Parathyroid adenoma (tissue), 2 donors: ENCODE measurements at regions not wholly inside any gene's neighbourhood (a gene's known extent, or its start where the extent isn't known, plus 50 kb on each side); places are given as distances from the start of the nearest gene placed in this dataset.
"Not testable (repeated sequence)": the region's sequence is repeated elsewhere in the genome, so short reads cannot be mapped to it uniquely, and the experiment has no call there.

Experiments
- H2AFZ ChIP-seq: fragments of 300-600 bp; sonication (generic); one replicate; pipeline ENCODE4 v1.7.0; 2017; ENCODE audit warnings: antibody characterized with exemption, mild to moderate bottlenecking
- H3K27ac ChIP-seq: fragments of 300-600 bp; sonication (generic); one replicate; pipeline ENCODE4 v1.7.0; 2017
- H3K27me3 ChIP-seq: fragments of 300-600 bp; sonication (generic); one replicate; pipeline ENCODE4 v1.7.0; 2017; ENCODE audit warnings: low read length; ENCODE audit not compliant: control insufficient read depth, insufficient read depth
- H3K36me3 ChIP-seq: fragments of 300-600 bp; sonication (generic); one replicate; pipeline ENCODE4 v1.7.0; 2017; ENCODE audit warnings: low read length; ENCODE audit not compliant: control insufficient read depth, insufficient read depth
- H3K4me1 ChIP-seq: fragments of 300-600 bp; sonication (generic); one replicate; pipeline ENCODE4 v1.7.0; 2017; ENCODE audit warnings: control low read depth
- H3K4me2 ChIP-seq: fragments of 300-600 bp; sonication (generic); one replicate; pipeline ENCODE4 v1.7.0; 2017; ENCODE audit warnings: low read length
- H3K4me3 ChIP-seq: fragments of 300-600 bp; sonication (generic); one replicate; pipeline ENCODE4 v1.7.0; 2017; ENCODE audit warnings: low read depth, low read length
- H3K79me2 ChIP-seq: fragments of 300-600 bp; sonication (generic); one replicate; pipeline ENCODE4 v1.7.0; 2017; ENCODE audit warnings: control low read depth
- H3K9ac ChIP-seq: fragments of 300-600 bp; sonication (generic); one replicate; pipeline ENCODE4 v1.7.0; 2017; ENCODE audit warnings: mild to moderate bottlenecking
- H3K9me3 ChIP-seq: fragments of 300-600 bp; sonication (generic); one replicate; pipeline ENCODE4 v1.7.0; 2017; ENCODE audit warnings: low read length; ENCODE audit not compliant: control insufficient read depth
- CTCF ChIP-seq: fragments of 300-600 bp; sonication (generic); IDR thresholded peaks from one replicate; pipeline ENCODE4 v1.7.0; 2017; ENCODE audit warnings: antibody characterized with exemption, mild to moderate bottlenecking
- donor health status: primary hyperparathyroidism.

- no peaks in the 10 kb centered on the region for H3K27me3 ChIP-seq
- no peak overlapping the region for H2AFZ ChIP-seq
- H3K4me2 ChIP-seq, result no peak overlapping the region
- no peaks in the 10 kb centered on the region for H3K79me2 ChIP-seq
- no peaks in the 10 kb centered on the region for H3K9me3 ChIP-seq
- H3K4me1 ChIP-seq, result no peaks in the 10 kb centered on the region
- TF ChIP-seq CTCF, result no peak
- no peak overlapping the region for H3K27ac ChIP-seq
- H3K9ac ChIP-seq, result no peak overlapping the region
- H3K4me3 ChIP-seq, result no peak overlapping the region
- H3K36me3 ChIP-seq, result no peaks in the 10 kb centered on the region
These were observed 775.8 kb downstream of the ZPLD1 start for GRCh38 chr3:103210583-103210982.

- H2AFZ ChIP-seq, result no peak overlapping the region
- H3K4me3 ChIP-seq, result no peak overlapping the region
- H3K79me2 ChIP-seq, result no peaks in the 10 kb centered on the region
- no peak for TF ChIP-seq CTCF
- H3K27ac ChIP-seq, result no peak overlapping the region
- H3K9me3 ChIP-seq, result no peaks in the 10 kb centered on the region
- H3K4me2 ChIP-seq, result no peak overlapping the region
- no peaks in the 10 kb centered on the region for H3K4me1 ChIP-seq
- H3K36me3 ChIP-seq, result no peaks in the 10 kb centered on the region
- no peak overlapping the region for H3K9ac ChIP-seq
- no peaks in the 10 kb centered on the region for H3K27me3 ChIP-seq
These were observed 783.3 kb downstream of the ZPLD1 start for GRCh38 chr3:103218146-103218545.

- TF ChIP-seq CTCF, result no peak
These were observed 784.0 kb downstream of the ZPLD1 start for GRCh38 chr3:103218793-103219192.

DNA sequence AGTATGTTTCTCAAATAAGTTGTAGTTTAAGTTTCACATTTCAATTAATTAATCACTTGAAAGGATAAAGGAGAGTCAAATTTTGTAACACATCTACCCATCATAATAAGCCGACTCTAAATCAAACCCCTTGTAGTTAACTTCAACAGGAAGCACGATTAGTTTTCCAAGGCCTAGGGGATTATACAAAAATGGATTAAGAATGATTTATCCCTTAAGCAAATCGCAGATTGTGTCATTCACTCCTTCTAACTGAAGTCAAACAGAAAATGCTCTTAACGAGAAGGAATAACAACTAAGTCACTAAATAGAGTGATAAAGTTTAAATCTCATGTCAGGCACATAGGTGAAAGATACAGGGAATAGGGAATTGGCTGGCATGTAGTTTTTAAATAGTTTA, 792.8 kb downstream of the ZPLD1 start:
- H3K4me2 ChIP-seq, result no peak overlapping the region
- no peaks in the 10 kb centered on the region for H3K27me3 ChIP-seq
- no peak for TF ChIP-seq CTCF
- H3K36me3 ChIP-seq, result no peaks in the 10 kb centered on the region
- no peak overlapping the region for H2AFZ ChIP-seq
- no peak overlapping the region for H3K4me3 ChIP-seq
- no peak overlapping the region for H3K27ac ChIP-seq
- H3K9me3 ChIP-seq, result no peaks in the 10 kb centered on the region
- no peaks in the 10 kb centered on the region for H3K79me2 ChIP-seq
- no peaks in the 10 kb centered on the region for H3K4me1 ChIP-seq
- no peak overlapping the region for H3K9ac ChIP-seq

More at GRCh38 chr3:103218793-103219192, 784.0 kb downstream of the ZPLD1 start:
- no peaks in the 10 kb centered on the region for H3K9me3 ChIP-seq
- H3K27ac ChIP-seq, result no peak overlapping the region
- no peak overlapping the region for H3K4me2 ChIP-seq
- H3K27me3 ChIP-seq, result no peaks in the 10 kb centered on the region
- H3K4me1 ChIP-seq, result no peaks in the 10 kb centered on the region
- no peaks in the 10 kb centered on the region for H3K36me3 ChIP-seq
- H3K9ac ChIP-seq, result no peak overlapping the region
- H2AFZ ChIP-seq, result no peak overlapping the region
- no peaks in the 10 kb centered on the region for H3K79me2 ChIP-seq
- no peak overlapping the region for H3K4me3 ChIP-seq

DNA sequence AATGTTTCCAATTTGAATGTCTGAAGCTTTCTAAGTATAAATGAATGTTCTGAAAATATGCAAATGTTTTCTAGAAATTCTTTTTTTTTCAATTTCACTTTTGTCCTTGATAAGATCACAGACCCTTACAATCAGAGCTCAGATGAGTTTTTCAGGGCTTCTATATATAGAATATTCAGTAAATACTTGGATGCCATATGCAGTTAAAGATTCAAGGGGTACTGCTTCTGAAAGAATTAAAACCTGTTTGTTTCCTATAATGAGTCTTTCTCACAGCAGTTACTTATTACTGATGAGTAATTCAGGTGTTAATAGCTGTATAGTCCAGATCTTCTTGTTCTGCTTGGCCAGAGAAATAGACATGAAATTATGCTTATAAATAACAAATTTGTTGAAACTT, 812.6 kb downstream of the ZPLD1 start:
- Histone ChIP-seq H3K27ac (no peak overlapping the region), H3K4me3 (no peak overlapping the region)

GRCh38 chr3:103254827-103255226, 820.0 kb downstream of the ZPLD1 start:
- not testable (repeated sequence) for H3K4me1 ChIP-seq, H2AFZ ChIP-seq, H3K9me3 ChIP-seq, H3K36me3 ChIP-seq, H3K4me3 ChIP-seq, H3K27ac ChIP-seq, H3K27me3 ChIP-seq, H3K4me2 ChIP-seq, H3K79me2 ChIP-seq, H3K9ac ChIP-seq

More for the DNA sequence above, 812.6 kb downstream of the ZPLD1 start:
- Histone ChIP-seq H3K4me2 (no peak overlapping the region), H2AFZ (no peak overlapping the region), H3K4me1 (no peaks in the 10 kb centered on the region), H3K27me3 (no peaks in the 10 kb centered on the region), H3K79me2 (no peaks in the 10 kb centered on the region), H3K9ac (no peak overlapping the region), H3K36me3 (no peaks in the 10 kb centered on the region), H3K9me3 (no peaks in the 10 kb centered on the region)
- no peak for TF ChIP-seq CTCF
